HL-60 (cell line): ENCODE measurements at regions not wholly inside any gene's neighbourhood (a gene's known extent, or its start where the extent isn't known, plus 50 kb on each side); places are given as distances from the start of the nearest gene placed in this dataset.

ENCODE experiments used
- POLR2AphosphoS5 ChIP-seq: IDR thresholded peaks from 2 replicates; pipeline ENCODE4 v1.6.1; 2012; ENCODE audit warnings: low read depth
- SPI1 ChIP-seq: IDR thresholded peaks from 2 replicates; pipeline ENCODE4 v1.6.1; 2012; ENCODE audit warnings: low read depth, mild to moderate bottlenecking, borderline replicate concordance

DNA sequence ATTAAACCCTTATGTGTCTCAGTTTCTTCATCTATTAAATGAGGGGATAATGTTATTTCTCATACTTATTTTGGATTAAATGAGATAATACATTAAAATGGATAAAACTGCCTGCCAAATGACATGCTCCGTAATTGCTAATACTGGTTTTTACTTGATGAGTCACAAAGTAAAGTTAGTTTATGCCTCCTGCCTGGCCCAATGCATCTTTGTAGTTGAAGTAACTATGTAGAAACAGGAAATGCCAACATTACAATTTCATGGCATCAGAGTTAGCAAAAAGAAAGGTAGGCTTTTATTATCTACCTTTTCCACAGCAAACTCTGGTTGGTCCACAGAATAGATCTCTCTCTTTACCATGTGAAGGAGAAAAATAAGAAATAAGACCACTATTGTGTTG, 214.5 kb downstream of the TBX15 start:
- TF ChIP-seq POLR2AphosphoS5 (no peak), SPI1 (no peak)
